ENCODE measurements at regions not wholly inside any gene's neighbourhood (a gene's known extent, or its start where the extent isn't known, plus 50 kb on each side); places are given as distances from the start of the nearest gene placed in this dataset.
A peak's percentile ranks its signal among the peaks of the same experiment; 100 is the strongest.

DNA sequence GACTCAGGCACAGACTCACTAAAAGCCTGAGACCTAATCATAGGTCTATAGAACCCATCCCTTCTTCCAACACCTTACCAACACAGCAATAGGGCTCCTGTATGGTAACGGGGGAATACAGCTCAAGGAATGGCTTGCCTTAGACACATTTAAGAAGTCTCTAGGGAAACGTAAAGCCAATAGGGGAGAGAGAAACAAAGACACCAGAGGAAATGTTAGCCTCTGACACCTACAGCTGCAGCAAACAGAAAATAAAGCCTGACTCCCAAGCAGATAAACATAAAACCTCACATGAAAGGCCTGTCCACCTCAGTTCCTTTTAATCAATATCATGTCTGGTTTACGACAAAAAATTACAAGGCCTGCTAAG lies 51.1 kb upstream of the NCOA1 start:
- DNase-seq (ENCODE audit: low read depth), result no peak
- TF ChIP-seq CTCF (IDR thresholded peaks at IDR 0.05; ENCODE audit: low read length, missing control alignments), result no peak
- no peak overlapping the region for H3K4me3 ChIP-seq (replicated peaks; ENCODE audit: low read depth, low read length)

- TF ChIP-seq CTCF (IDR thresholded peaks at IDR 0.05; ENCODE audit: low read length, missing control alignments), result no peak
These were observed 51.6 kb upstream of the NCOA1 start for GRCh38 chr2:24439280-24439970.

DNA sequence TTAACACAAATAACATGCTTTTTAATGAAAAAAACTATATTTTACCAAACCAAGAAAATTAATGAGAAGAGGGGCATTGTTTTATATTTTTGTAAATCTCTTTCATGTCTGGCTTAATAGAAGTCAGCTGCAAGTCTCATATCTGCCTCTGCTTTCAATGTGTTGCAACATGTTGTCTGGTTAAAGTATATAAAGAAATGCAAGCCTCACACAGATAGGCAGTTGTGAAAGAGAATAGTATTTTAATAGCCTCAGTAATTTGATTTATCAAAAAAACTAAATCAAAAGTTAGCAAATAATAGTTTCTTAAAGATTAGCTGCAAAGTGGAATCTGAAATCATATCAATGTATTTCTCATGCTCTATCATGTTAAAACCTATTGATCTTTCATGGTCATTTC lies 52.9 kb upstream of the NCOA1 start:
- peak; percentile 70 for DNase-seq (ENCODE audit: low read depth)
- H3K4me3 ChIP-seq (replicated peaks; ENCODE audit: low read depth, low read length), result no peak overlapping the region

More at GRCh38 chr2:24439280-24439970, 51.6 kb upstream of the NCOA1 start:
- no peak for DNase-seq (ENCODE audit: low read depth)
- H3K4me3 ChIP-seq (replicated peaks; ENCODE audit: low read depth, low read length), result no peak overlapping the region

GRCh38 chr2:24435391-24436316 lies 55.4 kb upstream of the NCOA1 start:
- TF ChIP-seq CTCF (IDR thresholded peaks at IDR 0.05; ENCODE audit: low read length, missing control alignments), result no peak
- H3K4me3 ChIP-seq (replicated peaks; ENCODE audit: low read depth, low read length), result no peak overlapping the region
- DNase-seq (ENCODE audit: low read depth), result peak; percentile 82

More for the DNA sequence above, 52.9 kb upstream of the NCOA1 start:
- no peak for TF ChIP-seq CTCF (IDR thresholded peaks at IDR 0.05; ENCODE audit: low read length, missing control alignments)

- DNase-seq (ENCODE audit: low read depth), result no peak
- TF ChIP-seq CTCF (IDR thresholded peaks at IDR 0.05; ENCODE audit: low read length, missing control alignments), result no peak
- H3K4me3 ChIP-seq (replicated peaks; ENCODE audit: low read depth, low read length), result no peak overlapping the region
These were observed 56.5 kb upstream of the NCOA1 start for GRCh38 chr2:24434541-24434940.

DNA sequence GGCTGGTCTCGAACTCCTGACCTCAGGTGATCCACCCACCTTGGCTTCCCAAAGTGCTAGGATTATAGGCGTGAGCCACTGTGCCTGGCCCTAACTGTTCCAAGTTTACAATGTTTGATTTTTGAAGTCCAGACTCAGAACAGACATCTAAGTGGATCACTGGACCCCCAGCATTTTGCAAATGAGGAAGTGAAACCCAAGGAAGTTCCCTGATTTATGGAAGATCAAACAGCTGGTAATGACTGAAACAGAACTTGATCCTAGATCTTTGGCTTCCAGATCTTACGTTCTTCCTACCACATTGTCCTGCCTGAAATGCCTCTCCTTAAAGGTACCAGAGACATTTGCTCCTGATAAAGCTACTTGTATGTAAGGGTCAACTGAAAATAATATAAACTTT lies 58.3 kb upstream of the NCOA1 start:
- DNase-seq (ENCODE audit: low read depth), result no peak
- no peak for TF ChIP-seq CTCF (IDR thresholded peaks at IDR 0.05; ENCODE audit: low read length, missing control alignments)
- no peak overlapping the region for H3K4me3 ChIP-seq (replicated peaks; ENCODE audit: low read depth, low read length)
